Immature natural killer cell (primary cell): ENCODE measurements at regions not wholly inside any gene's neighbourhood (a gene's known extent, or its start where the extent isn't known, plus 50 kb on each side); places are given as distances from the start of the nearest gene placed in this dataset.

Source experiments
- DNase-seq, 3 donors: peaks; one replicate each; pipeline ENCODE4 v3.0.0; 2022; ENCODE audit warnings: mixed read lengths in 1 of 3
- H3K27ac Mint-ChIP-seq, 6 donors: one replicate each; pipeline ENCODE4 v1.8.0; 2020; ENCODE audit warnings: mixed read lengths in 6 of 6, mild to moderate bottlenecking in 5 of 6, inconsistent platforms in 4 of 6, moderate library complexity in 3 of 6
- H3K27me3 Mint-ChIP-seq, 3 donors: one replicate each; pipeline ENCODE4 v1.8.0; 2020 to 2021; ENCODE audit warnings: low read depth in 3 of 3, mild to moderate bottlenecking in 3 of 3, mixed read lengths in 3 of 3, moderate library complexity in 3 of 3, inconsistent platforms in 1 of 3
- H3K36me3 Mint-ChIP-seq, 3 donors: one replicate each; pipeline ENCODE4 v1.8.0; 2020; ENCODE audit warnings: mixed read lengths in 3 of 3, inconsistent platforms in 2 of 3, mild to moderate bottlenecking in 2 of 3
- H3K4me1 Mint-ChIP-seq, 2 donors: one replicate each; pipeline ENCODE4 v1.8.0; 2020; ENCODE audit warnings: inconsistent platforms in 2 of 2, mild to moderate bottlenecking in 2 of 2, mixed read lengths in 2 of 2, moderate library complexity in 1 of 2
- H3K4me3 Mint-ChIP-seq, 5 donors: one replicate each; pipeline ENCODE4 v1.8.0; 2020; ENCODE audit warnings: mild to moderate bottlenecking in 5 of 5, mixed read lengths in 5 of 5, inconsistent platforms in 3 of 5, moderate library complexity in 3 of 5
- H3K9me3 Mint-ChIP-seq, 6 donors: one replicate each; pipeline ENCODE4 v1.8.0; 2020; ENCODE audit warnings: mild to moderate bottlenecking in 6 of 6, mixed read lengths in 6 of 6, inconsistent platforms in 4 of 6, moderate library complexity in 3 of 6

DNA sequence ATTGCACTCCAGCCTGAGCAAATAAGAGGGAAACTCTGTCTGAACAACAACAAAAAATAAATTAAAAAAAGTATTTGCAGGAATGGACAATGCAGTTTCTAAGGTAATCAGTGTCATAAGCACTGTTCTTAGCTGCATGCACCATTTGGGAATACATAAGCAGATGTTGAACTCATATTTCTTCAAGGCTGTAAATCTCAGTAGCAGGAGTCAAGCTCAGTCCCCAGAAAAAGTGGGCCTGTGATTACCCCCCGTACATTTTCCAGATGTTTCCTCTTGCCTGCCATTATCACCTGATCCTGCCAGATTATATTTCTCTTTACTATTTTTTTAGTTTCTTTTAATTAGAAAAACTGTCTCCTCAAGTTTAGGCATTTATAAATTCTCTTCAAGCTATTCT, 667.6 kb upstream of the ANKRD30A start:
- H3K4me3 Mint-ChIP-seq: no peak overlapping the region
- H3K27ac Mint-ChIP-seq: no peak overlapping the region
- no peaks in the 10 kb centered on the region for H3K4me1 Mint-ChIP-seq
- peaks cover 9 to 30% (median 13%) of the 10 kb centered on the region in 6 donors for H3K9me3 Mint-ChIP-seq
- DNase-seq: no peak
- H3K27me3 Mint-ChIP-seq: peaks cover 0 to 2% (median 0%) of the 10 kb centered on the region in 3 donors
- peaks cover 3 to 7% (median 6%) of the 10 kb centered on the region in 3 donors for H3K36me3 Mint-ChIP-seq

GRCh38 chr10:36455526-36456133, 669.8 kb upstream of the ANKRD30A start:
- Mint-ChIP-seq H3K36me3 (peaks cover 3 to 7% (median 6%) of the 10 kb centered on the region in 3 donors), H3K27ac (no peak overlapping the region), H3K27me3 (no peaks in the 10 kb centered on the region), H3K4me1 (no peaks in the 10 kb centered on the region), H3K4me3 (no peak overlapping the region), H3K9me3 (peaks cover 9 to 26% (median 13%) of the 10 kb centered on the region in 6 donors)
- DNase-seq: no peak

GRCh38 chr10:36452851-36453250, 672.5 kb upstream of the ANKRD30A start:
- no peak overlapping the region for H3K4me3 Mint-ChIP-seq
- no peak overlapping the region for H3K27ac Mint-ChIP-seq
- H3K4me1 Mint-ChIP-seq: no peaks in the 10 kb centered on the region
- no peak for DNase-seq
- H3K36me3 Mint-ChIP-seq: peaks cover 0 to 3% (median 0%) of the 10 kb centered on the region in 3 donors
- H3K9me3 Mint-ChIP-seq: peaks cover 3 to 17% (median 9%) of the 10 kb centered on the region in 6 donors
- no peaks in the 10 kb centered on the region for H3K27me3 Mint-ChIP-seq

DNA sequence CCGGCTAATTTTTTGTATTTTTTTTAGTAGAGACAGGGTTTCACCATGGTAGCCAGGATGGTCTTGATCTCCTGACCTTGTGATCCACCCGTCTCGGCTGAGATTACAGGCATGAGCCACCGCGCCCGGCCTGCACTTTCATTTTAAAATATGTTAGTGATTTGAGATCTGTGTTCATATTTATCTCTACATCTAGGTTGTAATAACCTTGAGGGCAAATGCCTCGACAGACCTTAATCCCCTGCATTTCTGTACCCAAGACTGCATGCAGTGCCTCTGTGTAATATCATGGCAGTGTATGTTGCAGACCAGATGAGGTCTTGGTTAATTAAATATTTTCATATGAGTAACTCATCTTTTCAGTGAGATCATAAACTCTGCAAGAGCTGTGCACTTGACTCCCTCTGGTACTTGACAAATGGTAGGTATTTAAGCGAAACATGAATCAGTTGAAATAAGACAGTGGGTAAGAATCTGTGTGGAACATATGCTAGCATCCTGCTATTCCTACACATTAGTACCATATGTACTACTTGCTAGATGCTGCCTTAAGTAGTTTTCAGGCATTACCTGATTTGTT, 673.9 kb upstream of the ANKRD30A start:
- H3K9me3 Mint-ChIP-seq: peaks cover 0 to 5% (median 0%) of the 10 kb centered on the region in 6 donors
- no peaks in the 10 kb centered on the region for H3K27me3 Mint-ChIP-seq
- DNase-seq: no peak
- no peak overlapping the region for H3K27ac Mint-ChIP-seq
- no peak overlapping the region for H3K4me3 Mint-ChIP-seq
- no peaks in the 10 kb centered on the region for H3K36me3 Mint-ChIP-seq
- H3K4me1 Mint-ChIP-seq: no peaks in the 10 kb centered on the region

- H3K4me1 Mint-ChIP-seq: no peaks in the 10 kb centered on the region
- H3K9me3 Mint-ChIP-seq: peaks cover 0 to 5% (median 0%) of the 10 kb centered on the region in 6 donors
- no peaks in the 10 kb centered on the region for H3K27me3 Mint-ChIP-seq
- no peak overlapping the region for H3K27ac Mint-ChIP-seq
- no peaks in the 10 kb centered on the region for H3K36me3 Mint-ChIP-seq
- no peak overlapping the region for H3K4me3 Mint-ChIP-seq
- DNase-seq: no peak
These were observed 675.0 kb upstream of the ANKRD30A start for GRCh38 chr10:36450380-36450779.

- DNase-seq: no peak
- H3K4me3 Mint-ChIP-seq: no peak overlapping the region
- no peaks in the 10 kb centered on the region for H3K27me3 Mint-ChIP-seq
- peaks cover 0 to 5% (median 0%) of the 10 kb centered on the region in 6 donors for H3K9me3 Mint-ChIP-seq
- H3K27ac Mint-ChIP-seq: no peak overlapping the region
- no peaks in the 10 kb centered on the region for H3K4me1 Mint-ChIP-seq
- H3K36me3 Mint-ChIP-seq: no peaks in the 10 kb centered on the region
These were observed 676.4 kb upstream of the ANKRD30A start for GRCh38 chr10:36448760-36449691.

- no peak for DNase-seq
- Mint-ChIP-seq H3K4me1 (no peaks in the 10 kb centered on the region), H3K4me3 (no peak overlapping the region), H3K36me3 (no peaks in the 10 kb centered on the region), H3K9me3 (peaks cover 0 to 5% (median 2%) of the 10 kb centered on the region in 6 donors), H3K27me3 (no peaks in the 10 kb centered on the region), H3K27ac (no peak overlapping the region)
These were observed 678.5 kb upstream of the ANKRD30A start for GRCh38 chr10:36446881-36447280.

DNA sequence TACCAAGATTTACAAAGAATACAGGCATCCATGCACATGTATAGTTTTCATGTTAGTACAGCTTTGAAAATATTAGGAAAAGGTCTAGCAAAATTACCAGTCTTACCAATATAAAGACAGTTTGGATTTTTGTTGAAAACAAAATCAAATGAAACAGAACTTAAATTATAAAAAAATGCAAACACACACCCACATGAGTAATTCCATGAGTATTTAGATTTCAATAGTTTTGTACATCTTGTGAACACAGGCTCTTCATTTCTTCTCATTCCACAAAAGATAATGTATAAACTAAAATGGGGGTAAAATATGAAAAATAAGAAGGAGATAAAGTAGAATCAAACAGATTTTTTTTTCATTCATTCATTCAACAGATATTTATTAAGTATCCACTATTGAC, 682.2 kb upstream of the ANKRD30A start:
- Mint-ChIP-seq H3K27ac (no peak overlapping the region), H3K36me3 (no peaks in the 10 kb centered on the region), H3K27me3 (no peaks in the 10 kb centered on the region), H3K4me1 (no peaks in the 10 kb centered on the region), H3K9me3 (peaks cover 0 to 10% (median under 1%) of the 10 kb centered on the region in 6 donors), H3K4me3 (no peak overlapping the region)
- no peak for DNase-seq

DNA sequence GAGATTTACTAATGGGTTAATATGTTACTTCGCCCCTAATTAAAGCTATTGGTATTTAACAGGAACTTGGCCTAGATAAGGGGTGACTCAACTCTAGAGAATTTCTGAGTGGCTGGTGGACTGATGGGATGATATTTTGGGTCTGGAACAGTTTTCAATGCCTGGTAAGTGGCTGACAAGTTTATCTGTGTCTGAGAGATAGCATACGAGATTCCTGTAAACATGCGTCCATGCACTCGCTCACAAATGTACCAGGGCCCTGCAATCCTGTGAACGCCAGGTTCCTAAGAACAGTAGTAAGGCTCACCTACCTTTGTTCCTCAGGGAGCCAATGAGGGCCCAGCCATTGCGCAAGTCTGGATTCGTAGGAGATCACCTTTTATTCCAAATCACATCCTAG, 683.8 kb upstream of the ANKRD30A start:
- Mint-ChIP-seq H3K36me3 (no peaks in the 10 kb centered on the region), H3K27ac (no peak overlapping the region), H3K4me3 (no peak overlapping the region), H3K27me3 (no peaks in the 10 kb centered on the region), H3K4me1 (no peaks in the 10 kb centered on the region), H3K9me3 (peaks cover 0 to 15% (median 1%) of the 10 kb centered on the region in 6 donors)
- DNase-seq: no peak

- H3K4me1 Mint-ChIP-seq: no peaks in the 10 kb centered on the region
- no peak overlapping the region for H3K4me3 Mint-ChIP-seq
- no peak for DNase-seq
- H3K27me3 Mint-ChIP-seq: no peaks in the 10 kb centered on the region
- H3K27ac Mint-ChIP-seq: no peak overlapping the region
- no peaks in the 10 kb centered on the region for H3K36me3 Mint-ChIP-seq
- peaks cover 0 to 15% (median 1%) of the 10 kb centered on the region in 6 donors for H3K9me3 Mint-ChIP-seq
These were observed 684.9 kb upstream of the ANKRD30A start for GRCh38 chr10:36440539-36440938.

DNA sequence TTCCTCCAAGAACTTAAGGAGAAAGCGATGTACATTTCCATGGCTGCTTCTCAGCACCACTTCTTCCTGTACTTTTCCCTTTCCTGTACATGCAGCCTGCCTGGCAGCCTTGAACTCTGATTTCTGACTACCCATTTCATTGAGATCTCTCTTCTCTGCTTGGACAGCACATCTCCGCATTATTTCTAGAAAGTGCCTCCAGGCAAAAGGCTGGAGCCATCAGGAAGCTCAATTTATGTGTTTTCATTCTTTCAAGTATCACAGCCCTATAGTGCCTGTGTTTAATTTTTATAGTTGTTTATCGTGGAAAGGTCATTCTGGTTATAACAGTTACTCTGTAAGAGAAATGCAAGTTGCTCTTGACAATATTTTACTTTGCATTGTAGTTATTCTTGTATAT, 688.0 kb upstream of the ANKRD30A start:
- Mint-ChIP-seq H3K27me3 (no peaks in the 10 kb centered on the region), H3K36me3 (no peaks in the 10 kb centered on the region), H3K4me3 (no peak overlapping the region), H3K9me3 (peaks cover 0 to 13% (median 0%) of the 10 kb centered on the region in 6 donors), H3K4me1 (no peaks in the 10 kb centered on the region), H3K27ac (no peak overlapping the region)
- no peak for DNase-seq

GRCh38 chr10:36428507-36428906, 696.9 kb upstream of the ANKRD30A start:
- Mint-ChIP-seq H3K9me3 (peaks cover 1 to 14% (median 5%) of the 10 kb centered on the region in 6 donors), H3K4me3 (no peak overlapping the region), H3K27ac (no peak overlapping the region), H3K4me1 (no peaks in the 10 kb centered on the region), H3K36me3 (peaks cover 0 to 4% (median 0%) of the 10 kb centered on the region in 3 donors), H3K27me3 (peaks cover 0 to 4% (median 2%) of the 10 kb centered on the region in 3 donors)
- DNase-seq: no peak

DNA sequence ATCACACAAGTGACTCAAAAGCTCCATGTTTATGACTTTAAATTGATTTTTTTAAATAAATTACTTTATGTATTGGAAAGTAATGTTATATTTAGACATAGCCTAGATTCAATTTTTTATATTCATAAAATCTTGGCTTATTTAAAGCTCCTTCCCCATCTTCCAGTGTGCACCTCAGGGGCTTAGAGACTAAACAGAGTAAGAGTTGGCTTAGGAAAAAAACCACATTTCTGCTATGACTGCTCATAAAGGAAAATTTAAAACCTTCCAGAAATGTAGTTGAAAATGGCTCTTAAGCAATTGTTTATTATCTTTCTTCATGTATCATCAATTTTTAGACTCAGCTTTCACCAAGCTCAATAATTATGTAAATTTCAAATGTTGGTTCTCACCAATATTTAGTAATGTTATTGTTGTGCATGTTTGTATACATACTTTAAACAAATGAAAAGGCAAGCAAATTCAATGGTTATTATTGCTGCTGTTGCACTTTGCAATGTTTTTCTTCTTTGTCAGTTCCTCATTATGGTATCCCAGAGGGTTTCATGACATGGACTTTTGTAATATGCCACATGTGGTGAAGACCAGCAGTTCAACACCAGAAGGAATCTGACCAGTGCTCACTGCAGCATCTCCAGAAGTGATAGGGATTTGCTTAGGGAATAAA, 700.1 kb upstream of the ANKRD30A start:
- Mint-ChIP-seq H3K27me3 (peaks cover 0 to 4% (median 2%) of the 10 kb centered on the region in 3 donors), H3K36me3 (peaks cover 0 to 4% (median 0%) of the 10 kb centered on the region in 3 donors), H3K9me3 (peaks cover 1 to 24% (median 5%) of the 10 kb centered on the region in 6 donors), H3K4me1 (no peaks in the 10 kb centered on the region), H3K4me3 (no peak overlapping the region), H3K27ac (no peak overlapping the region)
- no peak for DNase-seq
